ENCODE measurements at regions not wholly inside any gene's neighbourhood (a gene's known extent, or its start where the extent isn't known, plus 50 kb on each side); places are given as distances from the start of the nearest gene placed in this dataset.
A peak's percentile ranks its signal among the peaks of the same experiment; 100 is the strongest.

GRCh38 chr5:128782446-128782845 lies 182.8 kb upstream of the SLC27A6 start:
- Histone ChIP-seq H3K4me3 (no peak overlapping the region), H3K27ac (no peak overlapping the region), H3K4me1 (peaks cover 4% of the 10 kb centered on the region), H3K36me3 (no peaks in the 10 kb centered on the region), H3K27me3 (no peaks in the 10 kb centered on the region), H3K9me3 (no peaks in the 10 kb centered on the region)
- peak in 1 of 2 donors; percentile 74 for DNase-seq (ENCODE audit: low spot score in 2 of 2)
- 23% methylated on average over 4 of the region's 4 CpGs for WGBS
- TF ChIP-seq POLR2AphosphoS5 (IDR thresholded peaks at IDR 0.05) (no peak), CTCF (IDR thresholded peaks at IDR 0.05) (no peak), EP300 (IDR thresholded peaks at IDR 0.05) (no peak), POLR2A (IDR thresholded peaks at IDR 0.05) (no peak)

- no peak overlapping the region for H3K27ac ChIP-seq
- H3K36me3 ChIP-seq, result no peaks in the 10 kb centered on the region
- 100% methylated on average over 1 of the region's 1 CpG for WGBS
- H3K4me1 ChIP-seq, result peaks cover 4% of the 10 kb centered on the region
- no peak for TF ChIP-seq POLR2AphosphoS5 (IDR thresholded peaks at IDR 0.05)
- no peak for TF ChIP-seq CTCF (IDR thresholded peaks at IDR 0.05)
- no peak overlapping the region for H3K4me3 ChIP-seq
- no peaks in the 10 kb centered on the region for H3K27me3 ChIP-seq
- no peaks in the 10 kb centered on the region for H3K9me3 ChIP-seq
- no peak for DNase-seq (ENCODE audit: low spot score in 2 of 2)
These were observed 180.6 kb upstream of the SLC27A6 start for GRCh38 chr5:128784726-128785125.

GRCh38 chr5:128791312-128791711 lies 174.0 kb upstream of the SLC27A6 start:
- no peak overlapping the region for H3K27ac ChIP-seq
- no peak for TF ChIP-seq CTCF (IDR thresholded peaks at IDR 0.05)
- no peak for TF ChIP-seq EP300 (IDR thresholded peaks at IDR 0.05)
- TF ChIP-seq POLR2A (IDR thresholded peaks at IDR 0.05), result no peak
- no peak for TF ChIP-seq POLR2AphosphoS5 (IDR thresholded peaks at IDR 0.05)
- DNase-seq (ENCODE audit: low spot score in 2 of 2), result no peak
- no peaks in the 10 kb centered on the region for H3K27me3 ChIP-seq
- peaks cover 2% of the 10 kb centered on the region for H3K9me3 ChIP-seq
- no peaks in the 10 kb centered on the region for H3K4me1 ChIP-seq
- no peaks in the 10 kb centered on the region for H3K36me3 ChIP-seq
- no peak overlapping the region for H3K4me3 ChIP-seq
- WGBS, result 85% methylated on average over 1 of the region's 1 CpG

GRCh38 chr5:128796506-128796905 lies 168.8 kb upstream of the SLC27A6 start:
- H3K9me3 ChIP-seq, result no peaks in the 10 kb centered on the region
- TF ChIP-seq EP300 (IDR thresholded peaks at IDR 0.05) (no peak), POLR2AphosphoS5 (IDR thresholded peaks at IDR 0.05) (no peak), POLR2A (IDR thresholded peaks at IDR 0.05) (no peak), CTCF (IDR thresholded peaks at IDR 0.05) (no peak)
- H3K4me3 ChIP-seq, result no peak overlapping the region
- H3K4me1 ChIP-seq, result no peaks in the 10 kb centered on the region
- H3K27ac ChIP-seq, result no peak overlapping the region
- no peaks in the 10 kb centered on the region for H3K27me3 ChIP-seq
- WGBS, result 66% methylated on average over 4 of the region's 4 CpGs
- no peak for DNase-seq (ENCODE audit: low spot score in 2 of 2)
- H3K36me3 ChIP-seq, result no peaks in the 10 kb centered on the region

- no peak overlapping the region for H3K4me3 ChIP-seq
These were observed 166.4 kb upstream of the SLC27A6 start for GRCh38 chr5:128798871-128799270.

More at GRCh38 chr5:128798871-128799270, 166.4 kb upstream of the SLC27A6 start:
- Histone ChIP-seq H3K4me1 (no peaks in the 10 kb centered on the region), H3K27me3 (no peaks in the 10 kb centered on the region), H3K36me3 (no peaks in the 10 kb centered on the region), H3K27ac (no peak overlapping the region), H3K9me3 (no peaks in the 10 kb centered on the region)
- no peak for TF ChIP-seq CTCF (IDR thresholded peaks at IDR 0.05)
- no peak for TF ChIP-seq POLR2A (IDR thresholded peaks at IDR 0.05)
- TF ChIP-seq EP300 (IDR thresholded peaks at IDR 0.05), result no peak
- TF ChIP-seq POLR2AphosphoS5 (IDR thresholded peaks at IDR 0.05), result no peak
- DNase-seq (ENCODE audit: low spot score in 2 of 2), result no peak
